ENCODE measurements at regions not wholly inside any gene's neighbourhood (a gene's known extent, or its start where the extent isn't known, plus 50 kb on each side); places are given as distances from the start of the nearest gene placed in this dataset.

DNA sequence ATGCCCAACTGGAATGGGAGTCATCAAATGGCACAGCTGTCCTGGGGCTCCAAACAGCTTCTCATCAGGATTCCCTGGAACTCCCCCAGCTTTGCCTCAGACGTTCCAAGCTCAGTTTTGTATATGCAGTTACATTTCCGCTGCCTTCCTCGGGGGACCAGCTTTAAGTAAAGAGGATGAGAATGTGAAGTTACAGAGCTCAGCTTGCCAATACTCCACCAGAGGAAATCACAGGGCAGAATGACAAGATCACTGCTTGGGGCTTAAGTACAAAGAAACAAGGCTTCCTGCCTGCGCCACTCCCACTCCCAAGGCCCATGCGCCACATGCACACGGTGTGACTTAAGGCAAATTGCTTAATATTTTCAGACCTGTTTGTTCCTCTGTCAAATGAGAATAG is 272.4 kb upstream of the CDH11 start:
- no peak overlapping the region for H3K4me2 ChIP-seq (replicated peaks; ENCODE audit: low read depth, low read length, poor library complexity, severe bottlenecking)
- H3K79me2 ChIP-seq (ENCODE audit: control insufficient read depth, insufficient read depth, low read length), result no peaks in the 10 kb centered on the region
- H3K4me1 ChIP-seq (ENCODE audit: control insufficient read depth in 2 of 2, insufficient read depth in 2 of 2, low read length in 2 of 2), result no peaks in the 10 kb centered on the region
- no peaks in the 10 kb centered on the region for H3K27me3 ChIP-seq (replicated peaks in 1 of 4; ENCODE audit: control extremely low read depth in 1 of 4, control insufficient read depth in 3 of 4, insufficient read depth in 4 of 4, low read length in 3 of 4)
- H3K27me3 Mint-ChIP-seq, result no peaks in the 10 kb centered on the region
- H3K27ac Mint-ChIP-seq, result no peak overlapping the region
- POLR2A ChIA-PET, result no interaction called here
- no peak overlapping the region for H3K9ac ChIP-seq (ENCODE audit: low read length)
- intact Hi-C loops (cut with micrococcal nuclease), result no loop called here
- DNase-seq (no peak), ATAC-seq (ENCODE audit: low read depth) (no peak)
- CTCF ChIA-PET, result no interaction called here
- H3K4me1 Mint-ChIP-seq, result no peaks in the 10 kb centered on the region
- peaks cover 2% of the 10 kb centered on the region for H3K9me3 Mint-ChIP-seq (ENCODE audit: insufficient read depth)
- H4K20me1 ChIP-seq (ENCODE audit: control insufficient read depth, insufficient read depth, low read length, poor library complexity, severe bottlenecking), result no peaks in the 10 kb centered on the region
- peaks cover 0 to 3% (median 1%) of the 10 kb centered on the region in 3 donors for H3K9me3 ChIP-seq (ENCODE audit: control extremely low read depth in 1 of 3, control insufficient read depth in 2 of 3, insufficient read depth in 1 of 3, low read length in 2 of 3)
- no peak overlapping the region for H2AFZ ChIP-seq (ENCODE audit: insufficient read depth, low read depth, low read length, poor library complexity, severe bottlenecking)
- no peak overlapping the region for H3K4me3 Mint-ChIP-seq
- H3K4me3 ChIP-seq (ENCODE audit: control extremely low read depth in 1 of 5, extremely low read depth in 1 of 5, insufficient read depth in 1 of 5, low read depth in 2 of 5, low read length in 4 of 5), result no peak overlapping the region
- 97% methylated on average over 3 of the region's 6 CpGs for whole genome bisulfite sequencing (ENCODE audit: insufficient coverage)
- H3K27ac ChIP-seq (ENCODE audit: low read length in 2 of 2), result no peak overlapping the region
- TF ChIP-seq, protein P1, sequence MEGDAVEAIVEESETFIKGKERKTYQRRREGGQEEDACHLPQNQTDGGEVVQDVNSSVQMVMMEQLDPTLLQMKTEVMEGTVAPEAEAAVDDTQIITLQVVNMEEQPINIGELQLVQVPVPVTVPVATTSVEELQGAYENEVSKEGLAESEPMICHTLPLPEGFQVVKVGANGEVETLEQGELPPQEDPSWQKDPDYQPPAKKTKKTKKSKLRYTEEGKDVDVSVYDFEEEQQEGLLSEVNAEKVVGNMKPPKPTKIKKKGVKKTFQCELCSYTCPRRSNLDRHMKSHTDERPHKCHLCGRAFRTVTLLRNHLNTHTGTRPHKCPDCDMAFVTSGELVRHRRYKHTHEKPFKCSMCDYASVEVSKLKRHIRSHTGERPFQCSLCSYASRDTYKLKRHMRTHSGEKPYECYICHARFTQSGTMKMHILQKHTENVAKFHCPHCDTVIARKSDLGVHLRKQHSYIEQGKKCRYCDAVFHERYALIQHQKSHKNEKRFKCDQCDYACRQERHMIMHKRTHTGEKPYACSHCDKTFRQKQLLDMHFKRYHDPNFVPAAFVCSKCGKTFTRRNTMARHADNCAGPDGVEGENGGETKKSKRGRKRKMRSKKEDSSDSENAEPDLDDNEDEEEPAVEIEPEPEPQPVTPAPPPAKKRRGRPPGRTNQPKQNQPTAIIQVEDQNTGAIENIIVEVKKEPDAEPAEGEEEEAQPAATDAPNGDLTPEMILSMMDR (IDR thresholded peaks at IDR 0.05), result no peak
- TF ChIP-seq EZH2 (IDR thresholded peaks at IDR 0.05; ENCODE audit: borderline replicate concordance, insufficient read depth, low read depth, low read length, poor library complexity, severe bottlenecking), result no peak
- H3K36me3 ChIP-seq (replicated peaks in 1 of 2; ENCODE audit: control extremely low read depth in 1 of 2, control insufficient read depth in 1 of 2, extremely low read depth in 1 of 2, insufficient read depth in 2 of 2, low read length in 1 of 2), result no peaks in the 10 kb centered on the region

DNA sequence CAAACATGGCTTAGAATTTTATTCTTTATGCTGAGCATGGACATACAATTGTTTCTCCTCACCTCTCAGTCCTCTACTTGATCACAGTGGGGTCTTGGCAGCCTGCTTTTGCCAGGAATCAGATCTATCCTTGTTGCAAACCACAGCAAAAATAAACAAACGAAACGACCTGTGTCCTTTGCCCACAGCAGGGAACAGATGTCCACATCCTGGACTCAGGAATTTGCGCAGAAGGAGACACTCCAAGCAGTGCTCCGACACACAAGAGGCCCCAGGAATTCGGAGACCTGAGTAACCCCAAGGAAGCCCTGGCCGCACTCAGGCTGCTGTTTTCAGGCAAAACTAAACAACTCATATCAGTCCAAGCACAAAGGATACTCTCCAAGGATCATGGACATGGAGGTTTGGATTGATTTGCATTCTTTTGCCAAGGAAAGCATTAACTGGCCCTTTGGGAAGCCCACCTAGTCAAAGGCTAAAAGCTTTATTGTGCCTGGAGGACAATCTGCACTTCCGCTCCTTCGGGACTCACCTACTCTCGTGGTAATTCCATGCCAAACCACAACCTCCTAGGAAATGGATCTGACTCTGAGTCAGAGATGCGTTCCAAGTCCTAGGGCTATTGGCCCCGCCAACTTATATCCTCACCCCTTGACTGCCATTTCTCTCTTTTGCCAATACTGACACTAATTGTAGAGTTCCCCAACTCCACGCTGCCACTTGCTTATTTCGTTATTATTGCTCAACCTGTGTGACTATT is 271.1 kb upstream of the CDH11 start:
- CTCF ChIA-PET, result no interaction called here
- H3K4me2 ChIP-seq (replicated peaks; ENCODE audit: low read depth, low read length, poor library complexity, severe bottlenecking), result no peak overlapping the region

More for the DNA sequence above, 271.1 kb upstream of the CDH11 start:
- H3K27ac ChIP-seq (ENCODE audit: low read length in 2 of 2), result no peak overlapping the region
- H3K4me1 Mint-ChIP-seq, result no peaks in the 10 kb centered on the region
- no peak overlapping the region for H2AFZ ChIP-seq (ENCODE audit: insufficient read depth, low read depth, low read length, poor library complexity, severe bottlenecking)
- no peak overlapping the region for H3K4me3 ChIP-seq (ENCODE audit: control extremely low read depth in 1 of 5, extremely low read depth in 1 of 5, insufficient read depth in 1 of 5, low read depth in 2 of 5, low read length in 4 of 5)
- ATAC-seq (ENCODE audit: low read depth) (no peak), DNase-seq (no peak)
- H3K27me3 Mint-ChIP-seq, result no peaks in the 10 kb centered on the region
- H3K4me1 ChIP-seq (ENCODE audit: control insufficient read depth in 2 of 2, insufficient read depth in 2 of 2, low read length in 2 of 2), result no peaks in the 10 kb centered on the region
- no peak for TF ChIP-seq EZH2 (IDR thresholded peaks at IDR 0.05; ENCODE audit: borderline replicate concordance, insufficient read depth, low read depth, low read length, poor library complexity, severe bottlenecking)
- TF ChIP-seq, protein P1 (IDR thresholded peaks at IDR 0.05), result no peak
- no peaks in the 10 kb centered on the region for H3K79me2 ChIP-seq (ENCODE audit: control insufficient read depth, insufficient read depth, low read length)
- no peaks in the 10 kb centered on the region for H4K20me1 ChIP-seq (ENCODE audit: control insufficient read depth, insufficient read depth, low read length, poor library complexity, severe bottlenecking)
- peaks cover 1 to 3% (median 2%) of the 10 kb centered on the region in 3 donors for H3K9me3 ChIP-seq (ENCODE audit: control extremely low read depth in 1 of 3, control insufficient read depth in 2 of 3, insufficient read depth in 1 of 3, low read length in 2 of 3)
- intact Hi-C loops (cut with micrococcal nuclease), result no loop called here
- POLR2A ChIA-PET, result no interaction called here
- H3K27ac Mint-ChIP-seq, result no peak overlapping the region
- peaks cover 2% of the 10 kb centered on the region for H3K9me3 Mint-ChIP-seq (ENCODE audit: insufficient read depth)
- H3K36me3 ChIP-seq (replicated peaks in 1 of 2; ENCODE audit: control extremely low read depth in 1 of 2, control insufficient read depth in 1 of 2, extremely low read depth in 1 of 2, insufficient read depth in 2 of 2, low read length in 1 of 2), result no peaks in the 10 kb centered on the region
- 78% methylated on average over 9 of the region's 13 CpGs for WGBS (ENCODE audit: insufficient coverage)
- H3K27me3 ChIP-seq (replicated peaks in 1 of 4; ENCODE audit: control extremely low read depth in 1 of 4, control insufficient read depth in 3 of 4, insufficient read depth in 4 of 4, low read length in 3 of 4), result no peaks in the 10 kb centered on the region
- no peak overlapping the region for H3K4me3 Mint-ChIP-seq
- no peak overlapping the region for H3K9ac ChIP-seq (ENCODE audit: low read length)
